IMR-90 (cell line): ENCODE measurements at regions not wholly inside any gene's neighbourhood (a gene's known extent, or its start where the extent isn't known, plus 50 kb on each side); places are given as distances from the start of the nearest gene placed in this dataset.

Source experiments
- ATAC-seq: fragments of 200-7000 bp; cut with Tn5 transposase; 2 replicates; pipeline ENCODE4 v1.9.1; 2020; ENCODE audit warnings: low read depth, mild to moderate bottlenecking, moderate library complexity
- BruUV-seq: library from RNA; stranded (reverse); fragments of 400-500 nt; replicated peaks from 2 replicates; lab custom pipeline; 2021; lab: Mats Ljungman, UMichigan
- CTCF ChIA-PET: fragments of 300-600 bp; formaldehyde crosslinking; extraction: SDS; loops from one replicate; lab custom pipeline; 2021; ENCODE audit warnings: antibody characterized with exemption; lab: Yijun Ruan, JAX
- POLR2A ChIA-PET: fragments of 300-600 bp; sonication (Branson Sonifier 250); formaldehyde crosslinking; loops from one replicate; lab custom pipeline; 2022; ENCODE audit warnings: antibody characterized with exemption; ENCODE audit not compliant: unreplicated experiment; lab: Charles Lee
- DNase-seq: peaks from one replicate; pipeline ENCODE4 v3.0.0; 2013
- H2AFZ ChIP-seq: replicated peaks from 2 replicates; pipeline ENCODE3; 2013; ENCODE audit warnings: low read length, mild to moderate bottlenecking; ENCODE audit not compliant: poor library complexity
- H2AK5ac ChIP-seq: 2 replicates; pipeline ENCODE4 v1.6.1; 2013; ENCODE audit warnings: low read depth, low read length, inconsistent platforms
- H2AK9ac ChIP-seq: replicated peaks from 2 replicates; pipeline ENCODE3; 2013; ENCODE audit warnings: mild to moderate bottlenecking, low read depth, low read length, moderate library complexity; ENCODE audit not compliant: poor library complexity
- H2BK120ac ChIP-seq: 2 replicates; pipeline ENCODE4 v1.6.1; 2013; ENCODE audit warnings: low read depth, low read length, inconsistent platforms
- H2BK15ac ChIP-seq: 3 replicates; pipeline ENCODE4 v1.6.1; 2013; ENCODE audit warnings: low read depth, low read length, inconsistent platforms
- H2BK20ac ChIP-seq: 2 replicates; pipeline ENCODE4 v1.6.1; 2013; ENCODE audit warnings: low read depth, mild to moderate bottlenecking, inconsistent platforms, low read length, moderate library complexity
- H2BK5ac ChIP-seq: 2 replicates; pipeline ENCODE4 v1.6.1; 2013; ENCODE audit warnings: mild to moderate bottlenecking, low read depth, low read length, inconsistent platforms; ENCODE audit not compliant: poor library complexity, severe bottlenecking
- H3K14ac ChIP-seq: replicated peaks from 2 replicates; pipeline ENCODE4 v1.6.1; 2013; ENCODE audit warnings: low read depth, low read length, inconsistent platforms
- H3K18ac ChIP-seq: 2 replicates; pipeline ENCODE4 v1.6.1; 2013; ENCODE audit warnings: low read depth, low read length, control low read depth
- H3K23ac ChIP-seq: 2 replicates; pipeline ENCODE4 v1.6.1; 2013; ENCODE audit warnings: low read depth, low read length, inconsistent platforms
- H3K27ac ChIP-seq: 2 replicates; pipeline ENCODE4 v1.5.1; 2013; ENCODE audit warnings: mild to moderate bottlenecking, control low read depth, low read length; ENCODE audit not compliant: insufficient read depth
- H3K27me3 ChIP-seq: 2 replicates; pipeline ENCODE4 v1.6.1; 2013; ENCODE audit warnings: low read length; ENCODE audit not compliant: control insufficient read depth, insufficient read depth
- H3K36me3 ChIP-seq: 2 replicates; pipeline ENCODE4 v1.6.1; 2013; ENCODE audit warnings: low read length, mixed read lengths; ENCODE audit not compliant: control insufficient read depth, insufficient read depth
- H3K4ac ChIP-seq: 2 replicates; pipeline ENCODE4 v1.6.1; 2013; ENCODE audit warnings: low read depth, low read length, inconsistent platforms
- H3K4me1 ChIP-seq: 2 replicates; pipeline ENCODE4 v1.6.1; 2013; ENCODE audit warnings: low read length, mixed read lengths; ENCODE audit not compliant: control insufficient read depth, insufficient read depth
- H3K4me2 ChIP-seq: 2 replicates; pipeline ENCODE4 v1.6.1; 2013; ENCODE audit warnings: low read depth, mild to moderate bottlenecking, control low read depth, low read length, moderate library complexity
- H3K4me3 ChIP-seq: 2 replicates; pipeline ENCODE4 v1.5.1; 2013; ENCODE audit warnings: low read depth, mild to moderate bottlenecking, control low read depth, low read length, moderate library complexity; ENCODE audit not compliant: insufficient read depth
- H3K56ac ChIP-seq: 2 replicates; pipeline ENCODE4 v1.6.1; 2013; ENCODE audit warnings: low read length, inconsistent platforms; ENCODE audit not compliant: insufficient read depth; ENCODE audit errors: extremely low read depth
- H3K79me1 ChIP-seq, 2 experiments: 2 replicates each; pipeline ENCODE4 v1.6.1; 2013; ENCODE audit warnings: low read length in 2 of 2, inconsistent platforms in 1 of 2, low read depth in 1 of 2
- H3K9ac ChIP-seq: 2 replicates; pipeline ENCODE4 v1.6.1; 2013; ENCODE audit warnings: low read depth, low read length, control low read depth
- H3K9me1 ChIP-seq: 2 replicates; pipeline ENCODE4 v1.6.1; 2013; ENCODE audit warnings: low read length, inconsistent platforms; ENCODE audit not compliant: insufficient read depth
- H3K9me3 ChIP-seq: 2 replicates; pipeline ENCODE4 v1.6.1; 2013; ENCODE audit warnings: low read length; ENCODE audit not compliant: control insufficient read depth, insufficient read depth
- H4K20me1 ChIP-seq: 2 replicates; pipeline ENCODE4 v1.6.1; 2013; ENCODE audit warnings: low read length, inconsistent platforms; ENCODE audit not compliant: insufficient read depth
- H4K5ac ChIP-seq: 2 replicates; pipeline ENCODE4 v1.6.1; 2013; ENCODE audit warnings: mild to moderate bottlenecking, low read depth, low read length, control low read depth
- H4K8ac ChIP-seq, 2 experiments: 2 replicates each; pipeline ENCODE4 v1.6.1; 2013; ENCODE audit warnings: low read depth in 2 of 2, low read length in 2 of 2, control low read depth in 1 of 2, inconsistent platforms in 1 of 2
- H4K91ac ChIP-seq: 2 replicates; pipeline ENCODE4 v1.6.1; 2013; ENCODE audit warnings: low read depth, low read length, inconsistent platforms; ENCODE audit not compliant: insufficient read depth
- BHLHE40 ChIP-seq: fragments of 150-350 bp; IDR thresholded peaks from 2 replicates; pipeline ENCODE4 v1.6.1; 2016; ENCODE audit warnings: mild to moderate bottlenecking, low read depth, low read length
- CEBPB ChIP-seq: IDR thresholded peaks from 2 replicates; pipeline ENCODE4 v1.6.1; 2012; ENCODE audit warnings: low read depth, low read length, improper control_type of control experiment
- CHD1 ChIP-seq: IDR thresholded peaks from 2 replicates; pipeline ENCODE4 v1.6.1; 2012; ENCODE audit warnings: low read depth, low read length, improper control_type of control experiment
- CTCF ChIP-seq: conservative IDR thresholded peaks from 2 replicates; pipeline ENCODE4 v1.5.1; 2012; ENCODE audit warnings: mild to moderate bottlenecking, low read depth, low read length, improper control_type of control experiment
- ELK1 ChIP-seq: fragments of 150-350 bp; IDR thresholded peaks from 2 replicates; pipeline ENCODE4 v1.6.1; 2016; ENCODE audit warnings: low read depth, mild to moderate bottlenecking, low read length, moderate library complexity, borderline replicate concordance
- FOS ChIP-seq: fragments of 150-350 bp; IDR thresholded peaks from 2 replicates; pipeline ENCODE4 v1.6.1; 2016; ENCODE audit warnings: low read depth, low read length
- MAFK ChIP-seq: IDR thresholded peaks from 2 replicates; pipeline ENCODE4 v1.6.1; 2012; ENCODE audit warnings: low read depth, low read length, improper control_type of control experiment
- MAZ ChIP-seq: IDR thresholded peaks from 2 replicates; pipeline ENCODE4 v1.6.1; 2012; ENCODE audit warnings: low read depth, mild to moderate bottlenecking, low read length, improper control_type of control experiment, moderate library complexity, borderline replicate concordance
- MXI1 ChIP-seq: IDR thresholded peaks from 2 replicates; pipeline ENCODE4 v1.6.1; 2012; ENCODE audit warnings: low read depth, mild to moderate bottlenecking, low read length, moderate library complexity, borderline replicate concordance
- NFE2L2 ChIP-seq: fragments of 150-350 bp; IDR thresholded peaks from 2 replicates; pipeline ENCODE4 v1.6.1; 2016; ENCODE audit warnings: low read depth, mild to moderate bottlenecking, low read length
- POLR2A ChIP-seq: IDR thresholded peaks from 2 replicates; pipeline ENCODE4 v1.6.1; 2012; ENCODE audit warnings: mild to moderate bottlenecking, low read depth, low read length
- RCOR1 ChIP-seq: IDR thresholded peaks from 2 replicates; pipeline ENCODE4 v1.6.1; 2012; ENCODE audit warnings: mild to moderate bottlenecking, low read length, improper control_type of control experiment; ENCODE audit not compliant: insufficient replicate concordance
- RFX5 ChIP-seq: IDR thresholded peaks from 2 replicates; pipeline ENCODE4 v1.8.0; 2012; ENCODE audit warnings: low read depth, mild to moderate bottlenecking, low read length, moderate library complexity
- SMC3 ChIP-seq: fragments of 150-350 bp; IDR thresholded peaks from 2 replicates; pipeline ENCODE4 v1.6.1; 2016; ENCODE audit warnings: low read depth, mild to moderate bottlenecking, antibody characterized with exemption, low read length, moderate library complexity
- USF2 ChIP-seq: fragments of 150-350 bp; IDR thresholded peaks from 2 replicates; pipeline ENCODE4 v1.6.1; 2017; ENCODE audit warnings: mild to moderate bottlenecking, antibody characterized with exemption, low read length, low read depth
- WGBS, 2 experiments: methylation state at CpG; one replicate each; pipeline versions ENCODE4 v1.1.5 to v1.1.7; 2013; ENCODE audit warnings: missing lambda C conversion rate in 2 of 2; ENCODE audit not compliant: insufficient read length in 1 of 2; ENCODE audit errors: extremely low coverage in 2 of 2; 5-methylcytosine and 5-hydroxymethylcytosine counted together
- dilution Hi-C: fragments of 300-500 bp; cut with HindIII; formaldehyde crosslinking; loops from one replicate; pipeline ENCODE4 v1.14.3; 2018; ENCODE audit warnings: low sequenced_read_pairs; ENCODE audit not compliant: unreplicated experiment
- in situ Hi-C: fragments of 300-500 bp; cut with MboI; formaldehyde crosslinking; loops from 3 replicates; pipeline ENCODE4 v1.14.3; 2019; ENCODE audit warnings: low sequenced_read_pairs, inconsistent platforms, mixed read lengths
- intact Hi-C: fragments of 100-400 bp; cut with micrococcal nuclease; formaldehyde crosslinking; loops from 2 replicates; pipeline ENCODE4 v1.10.0; 2022

GRCh38 chr5:58358501-58359178, 101.2 kb downstream of the PLK2 start:
- no peak overlapping the region for H2AFZ ChIP-seq

More at GRCh38 chr5:58358501-58359178, 101.2 kb downstream of the PLK2 start:
- Histone ChIP-seq H2AK9ac (no peak overlapping the region), H2BK20ac (no peak overlapping the region), H2BK120ac (no peak overlapping the region), H3K14ac (no peak overlapping the region), H2BK15ac (no peak overlapping the region), H3K27me3 (no peaks in the 10 kb centered on the region), H3K9me1 (no peaks in the 10 kb centered on the region), H4K91ac (no peak overlapping the region), H3K9me3 (no peaks in the 10 kb centered on the region), H3K18ac (no peak overlapping the region), H3K4me1 (no peaks in the 10 kb centered on the region), H4K8ac (no peak overlapping the region), H3K36me3 (no peaks in the 10 kb centered on the region), H4K20me1 (no peaks in the 10 kb centered on the region), H3K9ac (no peak overlapping the region), H4K5ac (no peak overlapping the region), H3K56ac (no peak overlapping the region), H3K79me1 (no peaks in the 10 kb centered on the region), H2AK5ac (no peak overlapping the region), H3K4me2 (no peak overlapping the region), H3K4ac (no peak overlapping the region), H3K27ac (no peak overlapping the region), H3K4me3 (no peak overlapping the region), H2BK5ac (no peak overlapping the region), H3K23ac (no peak overlapping the region)
- no CpG with 5 or more reads among the region's 11 CpGs for WGBS, 2 experiments
- no peak for TF ChIP-seq CEBPB
- no peak for TF ChIP-seq FOS
- TF ChIP-seq MAFK, result no peak
- TF ChIP-seq RCOR1, result no peak
- TF ChIP-seq CHD1, result no peak
- TF ChIP-seq MAZ, result no peak
- no peak for TF ChIP-seq ELK1
- no peak for TF ChIP-seq USF2
- TF ChIP-seq MXI1, result no peak
- TF ChIP-seq CTCF, result no peak
- TF ChIP-seq RFX5, result no peak
- no peak for TF ChIP-seq POLR2A
- TF ChIP-seq BHLHE40, result no peak
- TF ChIP-seq SMC3, result no peak
- TF ChIP-seq NFE2L2, result no peak
- dilution Hi-C loops, result no loop called here
- in situ Hi-C loops, result no loop called here
- CTCF ChIA-PET, result interaction anchor here (1.2 kb wide), 1 partner anchor 11 kb away, joined by 3 read pairs; no protein-coding TSS in a partner anchor
- no peak for DNase-seq
- POLR2A ChIA-PET, result no interaction called here
- ATAC-seq, result no peak
- intact Hi-C loops, result no loop called here
- BruUV-seq, result no TSS peak
